GM20000 (cell line): ENCODE measurements at regions not wholly inside any gene's neighbourhood (a gene's known extent, or its start where the extent isn't known, plus 50 kb on each side); places are given as distances from the start of the nearest gene placed in this dataset.
A peak's percentile ranks its signal among the peaks of the same experiment; 100 is the strongest.

ENCODE experiments used
- DNase-seq: peaks from one replicate; pipeline ENCODE4 v3.0.0; 2012; ENCODE audit warnings: low spot score
- CTCF ChIP-seq: IDR thresholded peaks from 2 replicates; pipeline ENCODE4 v1.5.1; 2012; ENCODE audit warnings: mild to moderate bottlenecking, control low read depth; ENCODE audit errors: extremely low read depth, missing control alignments

GRCh38 chr2:236861196-236861875, 224.4 kb upstream of the COPS8 start:
- DNase-seq = no peak
- no peak for TF ChIP-seq CTCF

- DNase-seq = no peak
- TF ChIP-seq CTCF = no peak
These were observed 223.7 kb upstream of the COPS8 start for GRCh38 chr2:236861944-236862343.

GRCh38 chr2:236862526-236862925, 223.2 kb upstream of the COPS8 start:
- TF ChIP-seq CTCF = no peak
- no peak for DNase-seq

- DNase-seq = peak; percentile 27
These were observed 222.5 kb upstream of the COPS8 start for GRCh38 chr2:236862961-236863728.

GRCh38 chr2:236863729-236864126, 222.0 kb upstream of the COPS8 start:
- no peak for DNase-seq
- no peak for TF ChIP-seq CTCF

More at GRCh38 chr2:236862961-236863728, 222.5 kb upstream of the COPS8 start:
- TF ChIP-seq CTCF = no peak

GRCh38 chr2:236865052-236865451, 220.6 kb upstream of the COPS8 start:
- DNase-seq = no peak
- no peak for TF ChIP-seq CTCF

- no peak for TF ChIP-seq CTCF
These were observed 218.9 kb upstream of the COPS8 start for GRCh38 chr2:236866542-236867340.

More at GRCh38 chr2:236866542-236867340, 218.9 kb upstream of the COPS8 start:
- DNase-seq = no peak
